ENCODE measurements at regions not wholly inside any gene's neighbourhood (a gene's known extent, or its start where the extent isn't known, plus 50 kb on each side); places are given as distances from the start of the nearest gene placed in this dataset.
"Not testable (repeated sequence)": the region's sequence is repeated elsewhere in the genome, so short reads cannot be mapped to it uniquely, and the experiment has no call there.

DNA sequence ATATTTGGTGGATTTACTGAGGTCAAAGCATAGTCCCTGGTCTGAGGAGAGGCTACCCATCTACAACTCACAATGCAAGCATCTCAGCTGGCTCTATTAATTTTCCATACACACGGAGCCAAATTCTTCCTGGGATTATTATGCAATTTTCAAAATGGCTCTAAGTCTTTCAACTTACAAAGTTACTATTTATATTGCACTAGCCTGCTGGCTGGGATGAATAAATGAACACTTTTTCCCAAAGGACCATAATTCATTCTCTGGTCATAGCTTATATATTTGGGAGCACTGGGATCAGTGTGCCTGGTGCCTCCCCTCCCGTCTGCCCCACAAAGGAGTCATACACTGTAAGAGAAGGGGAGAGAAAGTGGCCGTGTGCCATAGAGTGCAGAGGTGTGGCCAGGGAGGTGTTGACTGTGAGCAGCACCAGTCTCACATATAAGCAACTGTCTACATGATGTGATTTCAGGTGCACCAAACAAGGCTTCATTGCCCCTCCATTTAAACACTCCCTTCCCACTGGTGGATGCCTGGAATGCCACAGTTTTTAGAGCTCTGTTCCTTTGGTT lies 88.6 kb downstream of the ZNF92 start:
- no peaks in the 10 kb centered on the region for H3K9me2 ChIP-seq (ENCODE audit: insufficient read depth, low read length)

DNA sequence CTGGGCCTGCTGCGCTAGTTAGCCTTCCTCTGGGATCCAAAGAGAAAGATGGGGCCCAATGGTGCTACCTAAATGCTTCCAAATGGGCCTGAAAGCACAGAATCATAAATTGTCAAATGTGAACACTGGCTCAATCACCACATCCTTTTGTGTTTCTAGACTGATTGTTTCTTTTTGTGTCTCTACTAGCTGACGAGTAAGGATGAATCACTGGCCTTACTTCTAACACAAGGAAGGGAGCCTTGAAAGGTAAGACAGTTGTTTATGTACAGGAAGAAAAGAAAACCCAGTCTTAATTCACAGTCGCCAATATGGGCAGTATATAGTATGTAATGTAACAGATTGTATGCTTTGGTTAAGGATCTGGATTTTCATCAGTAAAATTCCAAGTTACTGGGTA lies 89.5 kb downstream of the ZNF92 start:
- no peaks in the 10 kb centered on the region for H3K27me3 ChIP-seq (ENCODE audit: insufficient read depth, low read depth, low read length)
- H3K27ac ChIP-seq (ENCODE audit: low read length) = no peak overlapping the region
- TF ChIP-seq SMC3 (conservative IDR thresholded peaks at IDR 0.05; ENCODE audit: poor library complexity) (no peak), TAF1 (IDR thresholded peaks at IDR 0.05; ENCODE audit: low read depth) (no peak), RAD21 (conservative IDR thresholded peaks at IDR 0.05) (no peak), EP300 (conservative IDR thresholded peaks at IDR 0.05; ENCODE audit: poor library complexity, severe bottlenecking) (no peak), POLR2AphosphoS5 (IDR thresholded peaks at IDR 0.05) (no peak), EZH2 (IDR thresholded peaks at IDR 0.05; ENCODE audit: borderline replicate concordance, insufficient read depth, low read length, poor library complexity, severe bottlenecking) (no peak), MXI1 (conservative IDR thresholded peaks at IDR 0.05; ENCODE audit: poor library complexity, severe bottlenecking) (no peak)
- TF ChIP-seq, protein P1, sequence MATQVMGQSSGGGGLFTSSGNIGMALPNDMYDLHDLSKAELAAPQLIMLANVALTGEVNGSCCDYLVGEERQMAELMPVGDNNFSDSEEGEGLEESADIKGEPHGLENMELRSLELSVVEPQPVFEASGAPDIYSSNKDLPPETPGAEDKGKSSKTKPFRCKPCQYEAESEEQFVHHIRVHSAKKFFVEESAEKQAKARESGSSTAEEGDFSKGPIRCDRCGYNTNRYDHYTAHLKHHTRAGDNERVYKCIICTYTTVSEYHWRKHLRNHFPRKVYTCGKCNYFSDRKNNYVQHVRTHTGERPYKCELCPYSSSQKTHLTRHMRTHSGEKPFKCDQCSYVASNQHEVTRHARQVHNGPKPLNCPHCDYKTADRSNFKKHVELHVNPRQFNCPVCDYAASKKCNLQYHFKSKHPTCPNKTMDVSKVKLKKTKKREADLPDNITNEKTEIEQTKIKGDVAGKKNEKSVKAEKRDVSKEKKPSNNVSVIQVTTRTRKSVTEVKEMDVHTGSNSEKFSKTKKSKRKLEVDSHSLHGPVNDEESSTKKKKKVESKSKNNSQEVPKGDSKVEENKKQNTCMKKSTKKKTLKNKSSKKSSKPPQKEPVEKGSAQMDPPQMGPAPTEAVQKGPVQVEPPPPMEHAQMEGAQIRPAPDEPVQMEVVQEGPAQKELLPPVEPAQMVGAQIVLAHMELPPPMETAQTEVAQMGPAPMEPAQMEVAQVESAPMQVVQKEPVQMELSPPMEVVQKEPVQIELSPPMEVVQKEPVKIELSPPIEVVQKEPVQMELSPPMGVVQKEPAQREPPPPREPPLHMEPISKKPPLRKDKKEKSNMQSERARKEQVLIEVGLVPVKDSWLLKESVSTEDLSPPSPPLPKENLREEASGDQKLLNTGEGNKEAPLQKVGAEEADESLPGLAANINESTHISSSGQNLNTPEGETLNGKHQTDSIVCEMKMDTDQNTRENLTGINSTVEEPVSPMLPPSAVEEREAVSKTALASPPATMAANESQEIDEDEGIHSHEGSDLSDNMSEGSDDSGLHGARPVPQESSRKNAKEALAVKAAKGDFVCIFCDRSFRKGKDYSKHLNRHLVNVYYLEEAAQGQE (IDR thresholded peaks at IDR 0.05; ENCODE audit: borderline replicate concordance) = no peak
- TF ChIP-seq, protein P2, sequence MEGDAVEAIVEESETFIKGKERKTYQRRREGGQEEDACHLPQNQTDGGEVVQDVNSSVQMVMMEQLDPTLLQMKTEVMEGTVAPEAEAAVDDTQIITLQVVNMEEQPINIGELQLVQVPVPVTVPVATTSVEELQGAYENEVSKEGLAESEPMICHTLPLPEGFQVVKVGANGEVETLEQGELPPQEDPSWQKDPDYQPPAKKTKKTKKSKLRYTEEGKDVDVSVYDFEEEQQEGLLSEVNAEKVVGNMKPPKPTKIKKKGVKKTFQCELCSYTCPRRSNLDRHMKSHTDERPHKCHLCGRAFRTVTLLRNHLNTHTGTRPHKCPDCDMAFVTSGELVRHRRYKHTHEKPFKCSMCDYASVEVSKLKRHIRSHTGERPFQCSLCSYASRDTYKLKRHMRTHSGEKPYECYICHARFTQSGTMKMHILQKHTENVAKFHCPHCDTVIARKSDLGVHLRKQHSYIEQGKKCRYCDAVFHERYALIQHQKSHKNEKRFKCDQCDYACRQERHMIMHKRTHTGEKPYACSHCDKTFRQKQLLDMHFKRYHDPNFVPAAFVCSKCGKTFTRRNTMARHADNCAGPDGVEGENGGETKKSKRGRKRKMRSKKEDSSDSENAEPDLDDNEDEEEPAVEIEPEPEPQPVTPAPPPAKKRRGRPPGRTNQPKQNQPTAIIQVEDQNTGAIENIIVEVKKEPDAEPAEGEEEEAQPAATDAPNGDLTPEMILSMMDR (IDR thresholded peaks at IDR 0.05; ENCODE audit: poor library complexity, severe bottlenecking) = no peak
- H3K9me3 ChIP-seq (ENCODE audit: low read length) = no peaks in the 10 kb centered on the region
- no peaks in the 10 kb centered on the region for H3K79me2 ChIP-seq (replicated peaks; ENCODE audit: insufficient read depth, low read length)
- H3K9me2 ChIP-seq (ENCODE audit: insufficient read depth, low read length) = no peaks in the 10 kb centered on the region
- H2AFZ ChIP-seq (ENCODE audit: low read depth, low read length) = no peak overlapping the region
- no peak overlapping the region for H3K9ac ChIP-seq (ENCODE audit: low read length)
- no peaks in the 10 kb centered on the region for H4K20me1 ChIP-seq (ENCODE audit: insufficient read depth)
- no peak overlapping the region for H3K4me2 ChIP-seq (ENCODE audit: low read length)
- no peaks in the 10 kb centered on the region for H3F3A ChIP-seq (ENCODE audit: insufficient read depth, low read length, poor library complexity, severe bottlenecking)
- no peak overlapping the region for H3K4me3 ChIP-seq (ENCODE audit: low read length)
- no peaks in the 10 kb centered on the region for H3K36me3 ChIP-seq (ENCODE audit: insufficient read depth, low read length)

More for the DNA sequence above, 88.6 kb downstream of the ZNF92 start:
- Histone ChIP-seq H3K79me2 (replicated peaks; ENCODE audit: insufficient read depth, low read length) (no peaks in the 10 kb centered on the region), H3K9ac (ENCODE audit: low read length) (no peak overlapping the region), H3K27ac (ENCODE audit: low read length) (no peak overlapping the region), H3K36me3 (ENCODE audit: insufficient read depth, low read length) (no peaks in the 10 kb centered on the region), H4K20me1 (ENCODE audit: insufficient read depth) (no peaks in the 10 kb centered on the region), H3K27me3 (ENCODE audit: insufficient read depth, low read depth, low read length) (no peaks in the 10 kb centered on the region), H3K9me3 (ENCODE audit: low read length) (no peaks in the 10 kb centered on the region), H3K4me3 (ENCODE audit: low read length) (no peak overlapping the region), H2AFZ (ENCODE audit: low read depth, low read length) (no peak overlapping the region), H3F3A (ENCODE audit: insufficient read depth, low read length, poor library complexity, severe bottlenecking) (no peaks in the 10 kb centered on the region), H3K4me2 (ENCODE audit: low read length) (no peak overlapping the region)
- TF ChIP-seq TAF1 (IDR thresholded peaks at IDR 0.05; ENCODE audit: low read depth) = no peak
- TF ChIP-seq SMC3 (conservative IDR thresholded peaks at IDR 0.05; ENCODE audit: poor library complexity) = no peak
- no peak for TF ChIP-seq MXI1 (conservative IDR thresholded peaks at IDR 0.05; ENCODE audit: poor library complexity, severe bottlenecking)
- TF ChIP-seq, protein P1 (IDR thresholded peaks at IDR 0.05; ENCODE audit: borderline replicate concordance) = no peak
- no peak for TF ChIP-seq EP300 (conservative IDR thresholded peaks at IDR 0.05; ENCODE audit: poor library complexity, severe bottlenecking)
- TF ChIP-seq RAD21 (conservative IDR thresholded peaks at IDR 0.05) = no peak
- TF ChIP-seq, protein P2 (IDR thresholded peaks at IDR 0.05; ENCODE audit: poor library complexity, severe bottlenecking) = no peak
- no peak for TF ChIP-seq EZH2 (IDR thresholded peaks at IDR 0.05; ENCODE audit: borderline replicate concordance, insufficient read depth, low read length, poor library complexity, severe bottlenecking)
- no peak for TF ChIP-seq POLR2AphosphoS5 (IDR thresholded peaks at IDR 0.05)

DNA sequence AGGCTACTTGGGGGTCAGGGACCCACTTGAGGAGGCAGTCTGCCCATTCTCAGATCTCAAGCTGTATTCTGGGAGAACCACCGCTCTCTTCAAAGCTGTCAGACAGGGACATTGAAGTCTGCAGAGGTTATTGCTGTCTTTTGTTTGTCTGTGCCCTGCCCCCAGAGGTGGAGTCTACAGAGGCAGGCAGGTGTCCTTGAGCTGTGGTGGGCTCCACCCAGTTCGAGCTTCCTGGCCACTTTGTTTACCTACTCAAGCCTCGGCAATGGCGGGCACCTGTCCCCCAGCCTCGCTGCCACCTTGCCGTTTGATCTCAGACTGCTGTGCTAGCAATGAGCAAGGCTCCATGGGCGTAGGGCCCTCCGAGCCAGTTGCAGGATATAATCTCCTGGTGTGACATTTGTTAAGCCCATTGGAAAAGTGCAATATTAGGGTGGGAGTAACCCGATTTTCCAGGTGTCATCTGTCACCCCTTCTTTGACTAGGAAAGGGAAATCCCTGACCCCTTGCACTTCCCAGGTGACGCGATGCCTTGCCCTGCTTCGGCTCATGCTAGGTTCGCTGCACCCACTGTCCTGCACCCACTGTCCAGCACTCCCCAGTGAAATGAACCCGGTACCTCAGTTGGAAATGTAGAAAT lies 96.4 kb downstream of the ZNF92 start:
- H3K9ac ChIP-seq (ENCODE audit: low read length); H3K79me2 ChIP-seq (replicated peaks; ENCODE audit: insufficient read depth, low read length); H3F3A ChIP-seq (ENCODE audit: insufficient read depth, low read length, poor library complexity, severe bottlenecking); H3K9me2 ChIP-seq (ENCODE audit: insufficient read depth, low read length); H3K27ac ChIP-seq (ENCODE audit: low read length); H3K4me3 ChIP-seq (ENCODE audit: low read length); H3K36me3 ChIP-seq (ENCODE audit: insufficient read depth, low read length); H3K27me3 ChIP-seq (ENCODE audit: insufficient read depth, low read depth, low read length); H3K4me2 ChIP-seq (ENCODE audit: low read length); H4K20me1 ChIP-seq (ENCODE audit: insufficient read depth); H3K9me3 ChIP-seq (ENCODE audit: low read length); H2AFZ ChIP-seq (ENCODE audit: low read depth, low read length): not testable (repeated sequence)

All from neural cell (in vitro differentiated cells).